Keratinocyte (primary cell): ENCODE measurements at regions not wholly inside any gene's neighbourhood (a gene's known extent, or its start where the extent isn't known, plus 50 kb on each side); places are given as distances from the start of the nearest gene placed in this dataset.

ENCODE experiments used
- CTCF ChIP-seq, 3 experiments: IDR thresholded peaks in 1 of 3; conservative IDR thresholded peaks in 1 of 3; optimal IDR thresholded peaks in 1 of 3; 2 replicates in 2 of 3; 3 replicates in 1 of 3; pipeline versions ENCODE3 to v1.5.1; 2011; ENCODE audit warnings: low read length in 3 of 3, mild to moderate bottlenecking in 3 of 3, moderate library complexity in 2 of 3, control low read depth in 1 of 3, inconsistent platforms in 1 of 3; ENCODE audit not compliant: insufficient read depth in 2 of 3; ENCODE audit errors: extremely low read depth in 1 of 3
- EZH2 ChIP-seq: IDR thresholded peaks from one replicate; pipeline ENCODE4 v1.6.1; 2012; ENCODE audit warnings: inconsistent platforms, mild to moderate bottlenecking, low read length, moderate library complexity

GRCh38 chr13:59270327-59270726, 893.4 kb downstream of the DIAPH3 start:
- TF ChIP-seq CTCF (optimal IDR thresholded peaks at IDR 0.05 in 1 of 3, IDR thresholded peaks at IDR 0.05 in 1 of 3, conservative IDR thresholded peaks at IDR 0.05 in 1 of 3; ENCODE audit: extremely low read depth in 1 of 3, insufficient read depth in 2 of 3, low read length in 3 of 3) (no peak), EZH2 (no peak)
